ENCODE measurements at regions not wholly inside any gene's neighbourhood (a gene's known extent, or its start where the extent isn't known, plus 50 kb on each side); places are given as distances from the start of the nearest gene placed in this dataset.
"Not testable (repeated sequence)": the region's sequence is repeated elsewhere in the genome, so short reads cannot be mapped to it uniquely, and the experiment has no call there.

- DNase-seq: no peak
These were observed 239.1 kb downstream of the ASMT start for GRCh38 chrX:1853916-1854315.

- DNase-seq: not testable (repeated sequence)
These were observed 240.0 kb downstream of the ASMT start for GRCh38 chrX:1854861-1855260.

DNA sequence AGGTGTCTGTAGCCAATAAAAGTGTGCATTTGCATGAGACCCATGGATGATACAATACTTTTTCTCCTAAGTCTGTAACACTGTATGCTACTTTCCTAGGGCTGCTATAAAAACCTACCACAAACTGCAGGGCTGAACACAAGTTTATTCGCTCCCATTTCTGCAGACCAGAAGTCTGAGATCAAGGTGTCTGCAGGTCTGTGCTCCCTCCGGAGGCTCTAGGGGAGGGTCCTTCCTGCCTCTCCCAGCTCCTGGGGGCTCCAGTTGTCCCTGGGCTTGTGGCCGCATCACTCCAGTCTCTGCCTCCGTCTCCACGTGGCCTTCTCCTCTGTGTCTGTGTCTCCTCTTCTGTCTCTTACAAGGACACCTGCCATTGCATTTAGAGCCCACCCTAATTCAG, 244.4 kb downstream of the ASMT start:
- not testable (repeated sequence) for DNase-seq

- DNase-seq: no peak
These were observed 246.2 kb downstream of the ASMT start for GRCh38 chrX:1860936-1861594.

- not testable (repeated sequence) for DNase-seq
These were observed 249.1 kb downstream of the ASMT start for GRCh38 chrX:1863995-1864394.

DNA sequence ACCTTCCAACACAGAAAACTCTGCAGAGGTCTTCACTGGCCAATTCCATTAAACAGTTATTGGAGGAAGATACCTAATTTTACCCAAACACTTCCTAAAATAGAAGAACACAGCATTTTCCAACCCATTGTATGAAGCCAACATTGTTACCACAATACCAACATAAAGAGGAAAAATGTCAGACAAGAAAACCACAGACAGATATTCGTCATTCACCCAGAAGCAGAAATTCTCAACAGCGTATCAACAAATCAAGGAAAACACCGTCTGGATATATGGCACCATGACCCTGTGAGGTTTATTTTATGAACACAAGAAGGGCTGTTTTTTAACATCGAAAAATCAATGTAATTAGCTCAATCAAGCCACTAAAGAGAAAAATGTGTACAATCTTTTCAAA, 255.6 kb downstream of the ASMT start:
- DNase-seq: no peak

DNA sequence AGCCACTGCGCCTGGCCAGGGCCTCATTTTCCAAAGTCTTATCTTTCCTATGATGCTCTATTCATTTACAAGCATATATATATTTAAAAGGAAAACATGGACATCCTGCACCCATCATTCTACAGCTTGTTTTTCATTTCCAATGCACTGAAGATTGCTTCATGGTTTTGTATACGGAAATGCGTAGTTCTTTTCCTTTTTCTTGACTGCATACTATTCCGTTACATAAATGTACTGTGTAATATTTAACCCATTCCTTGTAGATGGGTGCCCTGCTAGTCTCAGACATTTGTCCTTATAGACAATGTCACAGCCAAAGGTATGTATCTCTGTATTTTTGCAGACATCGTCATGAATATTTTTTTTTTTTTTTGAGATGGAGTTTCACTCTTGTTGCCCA, 257.0 kb downstream of the ASMT start:
- DNase-seq: no peak

DNA sequence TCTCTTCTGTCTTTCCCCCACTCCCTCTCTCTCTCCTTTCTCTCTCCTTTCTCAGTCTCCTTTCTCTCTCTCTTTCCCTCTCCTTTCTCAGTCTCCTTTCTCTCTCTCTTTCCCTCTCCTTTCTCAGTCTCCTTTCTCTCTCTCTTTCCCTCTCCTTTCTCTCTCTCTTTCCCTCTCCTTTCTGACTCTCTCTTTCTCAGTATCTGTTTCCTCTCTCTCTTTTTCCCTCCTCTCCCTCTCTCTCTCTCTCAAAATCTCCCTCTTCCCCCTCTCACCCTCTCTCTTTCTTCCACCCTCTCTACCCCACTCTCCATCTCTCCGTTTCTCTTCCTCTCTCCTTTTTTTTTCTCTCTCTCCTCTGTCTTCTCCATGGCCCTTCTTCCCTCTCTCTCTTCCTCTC, 258.8 kb downstream of the ASMT start:
- DNase-seq: no peak

DNA sequence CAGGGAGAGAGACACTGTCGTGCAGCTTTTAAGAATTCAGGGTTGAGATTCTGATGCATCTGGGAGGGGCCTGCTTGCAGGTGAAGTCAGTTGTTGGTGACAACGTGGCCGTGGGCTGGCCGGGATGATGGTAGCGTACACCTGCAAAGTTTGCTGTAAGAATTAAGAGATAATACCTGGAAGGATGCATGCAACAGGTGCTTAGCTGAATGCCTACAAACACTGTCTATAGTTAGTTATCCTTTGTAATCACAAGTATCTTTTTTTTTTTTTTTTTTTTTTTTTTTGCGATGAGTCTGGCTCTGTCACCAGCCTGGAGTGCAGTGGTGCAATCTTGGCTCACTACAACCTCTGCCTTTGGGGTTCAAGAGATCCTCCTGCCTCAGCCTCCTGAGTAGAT, 259.6 kb downstream of the ASMT start:
- no peak for DNase-seq

GRCh38 chrX:1874899-1875298, 260.0 kb downstream of the ASMT start:
- no peak for DNase-seq

- no peak for DNase-seq
These were observed 261.2 kb downstream of the ASMT start for GRCh38 chrX:1876041-1876440.

DNA sequence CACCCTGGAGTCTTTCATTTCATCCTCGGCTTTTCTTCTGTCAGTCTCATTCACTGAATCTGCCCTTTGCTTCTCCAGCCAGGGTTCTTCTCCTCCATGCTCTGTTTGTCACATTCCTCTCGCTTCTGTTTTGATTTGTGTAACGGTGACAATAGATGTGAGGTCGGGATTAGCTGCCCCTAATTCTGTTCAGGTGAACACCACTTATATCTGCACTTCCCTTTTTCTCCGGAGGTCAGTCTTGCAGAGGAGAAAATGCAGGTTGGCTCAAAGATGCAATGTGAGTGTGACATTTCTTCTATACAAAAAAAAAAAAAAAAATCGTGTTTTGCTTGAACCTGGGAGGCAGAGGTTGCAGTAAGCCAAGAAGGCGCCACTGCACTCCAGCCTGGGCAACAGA, 262.9 kb downstream of the ASMT start:
- DNase-seq: no peak

DNA sequence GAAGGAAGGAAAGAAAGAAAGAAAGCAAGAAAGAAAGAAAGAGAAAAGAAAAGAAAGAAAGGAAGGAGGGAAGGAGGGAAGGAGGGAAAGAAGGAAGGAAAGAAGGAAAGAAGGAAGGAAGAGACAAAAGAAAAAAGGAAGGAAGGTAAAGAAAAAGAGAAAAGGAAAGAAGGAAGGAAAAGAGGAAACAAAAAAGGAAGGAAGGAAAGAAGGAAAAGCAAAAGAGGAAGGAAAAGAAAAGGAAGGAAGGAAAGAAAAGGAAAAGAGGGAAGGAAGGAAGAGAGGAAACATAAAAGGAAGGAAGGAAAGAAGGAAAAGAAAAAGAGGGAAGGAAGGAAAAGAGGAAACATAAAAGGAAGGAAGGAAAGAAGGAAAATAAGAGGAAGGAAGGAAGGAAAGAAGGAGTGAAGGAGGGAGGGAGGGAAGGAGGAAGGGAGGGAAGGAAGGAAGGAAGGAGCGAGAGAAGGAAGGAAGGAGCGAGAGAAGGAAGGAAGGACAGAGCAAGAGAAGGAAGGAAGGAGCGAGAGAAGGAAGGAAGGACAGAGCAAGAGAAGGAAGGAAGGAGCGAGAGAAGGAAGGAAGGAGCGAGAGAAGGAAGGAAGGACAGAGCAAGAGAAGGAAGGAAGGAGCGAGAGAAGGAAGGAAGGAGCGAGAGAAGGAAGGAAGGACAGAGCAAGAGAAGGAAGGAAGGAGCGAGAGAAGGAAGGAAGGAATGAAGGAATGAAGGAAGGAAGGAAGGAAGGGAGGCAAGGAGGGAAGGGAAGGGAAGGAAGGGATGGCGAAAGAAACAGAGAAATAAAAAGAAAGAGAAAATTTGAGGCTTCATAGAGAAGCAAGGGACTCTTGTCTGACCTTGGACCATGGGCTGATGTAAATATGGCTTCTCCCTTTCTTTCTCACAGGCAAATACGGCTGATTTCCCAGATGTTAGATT, 266.3 kb downstream of the ASMT start:
- DNase-seq: not testable (repeated sequence)

DNA sequence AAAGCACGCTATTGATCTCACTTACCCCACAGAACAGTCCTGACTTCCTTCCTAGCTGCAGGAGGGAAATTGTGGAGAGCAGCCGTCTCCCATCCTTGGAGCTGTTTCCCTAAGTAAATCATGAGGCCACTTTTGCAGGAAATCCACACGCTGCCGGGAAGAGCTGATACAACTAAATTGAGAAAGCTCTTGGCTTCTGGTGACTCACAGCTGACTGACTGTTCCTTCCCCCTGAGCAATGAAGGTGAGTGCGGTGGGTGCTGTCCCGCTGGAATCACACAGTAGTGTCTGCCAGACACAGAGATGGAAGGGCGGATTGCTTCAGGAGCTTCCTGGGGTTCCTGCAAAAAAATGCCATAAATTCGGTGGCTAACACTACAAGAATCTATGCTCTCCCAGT, 268.9 kb downstream of the ASMT start:
- DNase-seq: no peak

DNA sequence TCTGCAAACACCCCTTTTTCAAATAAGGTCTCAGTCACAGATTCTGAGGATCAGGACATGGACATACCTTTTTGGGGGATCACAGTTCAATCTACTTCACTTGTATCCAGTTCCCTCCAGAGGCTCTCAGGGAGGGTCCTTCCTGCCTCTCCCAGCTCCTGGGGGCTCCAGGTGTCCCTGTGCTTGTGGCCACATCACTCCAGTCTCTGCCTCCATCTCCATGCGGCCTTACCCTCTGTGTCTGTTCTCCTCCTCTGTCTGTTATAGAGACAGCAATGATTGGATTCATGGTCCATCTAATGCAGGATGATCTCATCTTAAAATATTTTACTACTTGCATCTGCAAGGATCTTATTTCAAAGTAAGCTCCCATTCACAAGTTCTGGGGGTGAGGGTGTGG, 269.6 kb downstream of the ASMT start:
- no peak for DNase-seq

DNA sequence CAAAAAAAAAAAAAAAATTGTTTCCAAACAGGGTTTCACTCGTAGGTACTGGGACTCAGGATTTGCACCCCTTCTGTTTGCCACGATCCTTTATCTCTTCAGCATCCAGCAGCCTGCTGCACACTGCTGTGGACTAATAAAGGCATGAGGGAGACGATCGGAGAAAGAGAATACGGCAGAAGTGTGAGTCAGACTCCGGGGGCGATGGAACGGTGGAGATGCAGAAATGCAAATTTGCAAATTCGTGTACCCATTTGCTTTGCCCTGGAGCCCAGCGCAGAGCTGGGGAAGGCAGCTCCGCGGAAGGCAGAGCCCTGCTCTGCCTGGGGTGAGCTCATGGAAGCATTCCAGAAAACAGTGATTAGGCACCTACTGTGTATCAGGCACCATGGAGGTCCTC, 270.3 kb downstream of the ASMT start:
- DNase-seq: no peak

DNA sequence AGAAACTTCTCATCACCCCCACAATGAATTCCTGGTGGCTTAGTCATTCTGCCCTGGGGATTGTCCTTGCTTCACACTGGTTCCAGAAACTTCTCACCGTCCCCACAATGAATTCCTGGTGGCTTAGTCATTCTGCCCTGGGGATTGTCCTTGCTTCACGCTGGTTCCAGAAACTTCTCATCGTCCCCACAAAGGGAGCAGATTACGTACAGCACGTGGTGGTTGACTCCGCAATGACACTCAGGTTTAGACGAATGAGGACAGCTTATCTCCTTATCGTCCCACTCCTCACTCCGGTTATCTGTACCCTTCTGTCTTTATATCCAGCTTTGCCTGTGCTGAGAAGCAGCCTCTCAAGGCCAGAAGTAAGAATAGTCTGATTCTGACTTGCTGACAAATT, 273.4 kb downstream of the ASMT start:
- DNase-seq: not testable (repeated sequence)

- DNase-seq: no peak
These were observed 279.1 kb downstream of the ASMT start for GRCh38 chrX:1894026-1894294.

DNA sequence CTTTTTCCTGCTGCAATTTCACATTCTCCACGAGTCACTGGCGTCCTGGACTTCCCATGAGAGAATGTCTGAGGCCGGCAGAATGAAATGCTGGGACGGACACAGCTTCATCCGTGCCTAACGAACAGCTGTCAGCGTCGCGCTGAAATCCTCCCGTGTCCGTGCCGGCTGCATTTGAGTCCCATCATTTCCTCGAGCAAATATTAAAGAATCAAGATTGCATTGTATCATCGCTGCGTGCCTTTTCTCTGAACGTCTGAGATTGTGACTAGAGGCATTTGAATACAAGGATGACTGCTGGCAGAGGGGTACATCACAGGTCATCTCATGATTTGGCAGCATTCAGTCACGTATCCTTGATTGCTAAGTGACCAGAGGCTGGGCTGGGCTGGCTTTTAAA, 279.9 kb downstream of the ASMT start:
- no peak for DNase-seq

DNA sequence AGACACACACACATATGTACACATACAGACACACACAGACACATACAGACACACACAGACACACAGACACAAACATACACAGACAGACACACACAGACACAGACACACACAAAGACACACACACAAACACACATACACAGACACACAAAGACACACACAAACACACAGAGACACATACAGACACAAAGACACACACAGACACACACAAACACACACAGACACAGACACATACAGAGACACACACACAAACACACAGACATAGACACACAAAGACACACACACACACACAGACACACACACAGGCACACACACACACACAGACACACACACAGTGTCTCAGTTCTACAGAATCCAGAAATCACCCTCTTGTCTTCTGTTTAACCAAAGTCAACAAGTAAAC, 280.7 kb downstream of the ASMT start:
- no peak for DNase-seq

- DNase-seq: no peak
These were observed 285.0 kb downstream of the ASMT start for GRCh38 chrX:1899841-1900240.

- no peak for DNase-seq
These were observed 288.0 kb downstream of the ASMT start for GRCh38 chrX:1902901-1903235.

DNA sequence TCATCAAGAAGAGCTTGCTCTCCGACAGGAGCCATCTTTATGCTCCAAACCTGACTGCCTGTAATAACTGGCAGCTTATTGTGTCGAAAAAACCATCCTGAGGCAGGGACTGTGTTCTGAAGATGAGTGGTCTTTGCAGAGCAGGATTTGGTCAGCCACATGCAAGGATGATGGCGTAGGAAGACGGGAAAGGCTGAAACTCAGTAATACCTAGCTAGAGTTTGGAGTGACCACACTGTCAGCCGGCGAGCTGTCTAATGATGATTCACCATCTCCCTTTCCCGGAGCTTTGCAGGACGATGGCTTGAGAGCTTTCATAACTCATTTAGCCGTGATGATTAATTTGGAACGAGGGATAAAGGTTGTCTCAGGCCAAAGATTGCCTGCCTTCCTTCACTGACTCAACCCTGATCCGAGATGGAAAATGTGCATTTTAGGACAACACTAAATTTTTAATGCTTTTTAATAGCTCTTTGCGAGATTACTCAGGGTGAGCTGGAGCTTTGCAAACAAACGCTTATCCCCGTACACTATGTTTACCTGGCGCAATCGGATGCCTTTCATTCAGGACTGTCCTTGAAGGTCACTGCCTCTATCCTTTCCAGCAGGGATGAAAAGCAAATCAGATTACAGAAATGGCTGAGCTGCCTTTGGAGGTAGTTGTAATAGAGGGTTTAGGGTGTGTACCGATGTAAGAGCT, 288.5 kb downstream of the ASMT start:
- DNase-seq: no peak

DNA sequence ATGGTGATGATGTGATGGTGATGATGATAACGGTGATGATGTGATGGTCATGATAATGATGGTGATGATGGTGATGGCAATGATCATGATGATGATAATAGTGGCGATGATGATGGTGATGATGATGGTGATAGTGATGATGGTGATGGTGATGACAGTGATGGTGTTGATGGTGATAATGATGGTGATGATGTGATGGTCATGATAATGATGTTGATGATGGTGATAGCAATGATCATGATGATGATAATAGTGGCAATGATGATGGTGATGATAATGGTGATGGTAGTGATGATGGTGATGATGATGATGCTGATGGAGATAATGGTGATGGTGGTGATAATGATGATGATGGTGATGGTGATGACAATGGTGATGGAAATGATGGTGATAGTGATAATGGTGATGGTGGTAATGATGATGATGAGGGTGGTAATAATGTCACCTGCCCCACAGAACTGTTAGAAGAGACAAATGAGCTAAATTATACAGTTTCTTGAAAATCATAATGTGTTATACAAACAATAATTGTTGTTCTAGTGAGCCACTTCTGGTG, 289.9 kb downstream of the ASMT start:
- DNase-seq: no peak
